Coronary artery (tissue), 2 donors: ENCODE measurements at regions not wholly inside any gene's neighbourhood (a gene's known extent, or its start where the extent isn't known, plus 50 kb on each side); places are given as distances from the start of the nearest gene placed in this dataset.
"Not testable (repeated sequence)": the region's sequence is repeated elsewhere in the genome, so short reads cannot be mapped to it uniquely, and the experiment has no call there.

Experiments
- DNase-seq: peaks from one replicate; pipeline ENCODE4 v3.0.0-alpha.2; 2017; ENCODE audit warnings: low spot score
- H3K27ac ChIP-seq, 2 donors: fragments of 200-600 bp; sonication (generic); one replicate each; pipeline ENCODE4 v1.5.1; 2016 to 2019
- H3K4me3 ChIP-seq: fragments of 200-600 bp; sonication (generic); 2 replicates; pipeline ENCODE4 v1.5.1; 2016; ENCODE audit warnings: mild to moderate bottlenecking, moderate library complexity
- TF ChIP-seq, protein P1 (sequence below): fragments of 200-600 bp; sonication (generic); IDR thresholded peaks from one replicate; pipeline ENCODE4 v1.5.1; 2019; ENCODE audit warnings: antibody characterized with exemption

DNA sequence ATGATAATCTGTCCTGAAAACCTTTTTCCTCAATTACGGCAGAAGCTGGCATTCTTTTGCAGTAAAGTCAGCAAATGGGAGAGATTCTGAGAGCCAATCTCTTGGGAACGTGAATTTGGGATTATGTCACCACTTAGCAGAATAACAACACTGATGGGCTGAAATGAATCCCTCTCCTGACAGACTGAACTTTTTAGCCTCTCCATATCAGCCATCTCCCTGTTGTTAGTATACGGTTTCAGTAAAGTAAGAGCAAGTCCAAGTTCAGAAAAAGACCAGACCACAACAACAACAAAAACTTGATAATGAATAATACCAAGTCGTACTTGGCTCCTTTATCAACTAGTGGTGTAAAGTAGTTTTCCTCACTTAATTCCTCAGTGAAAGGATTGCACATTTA lies 1048.8 kb downstream of the GATA3 start:
- no peak overlapping the region for H3K4me3 ChIP-seq
- no peak overlapping the region for H3K27ac ChIP-seq
- DNase-seq: no peak
- TF ChIP-seq, protein P1, sequence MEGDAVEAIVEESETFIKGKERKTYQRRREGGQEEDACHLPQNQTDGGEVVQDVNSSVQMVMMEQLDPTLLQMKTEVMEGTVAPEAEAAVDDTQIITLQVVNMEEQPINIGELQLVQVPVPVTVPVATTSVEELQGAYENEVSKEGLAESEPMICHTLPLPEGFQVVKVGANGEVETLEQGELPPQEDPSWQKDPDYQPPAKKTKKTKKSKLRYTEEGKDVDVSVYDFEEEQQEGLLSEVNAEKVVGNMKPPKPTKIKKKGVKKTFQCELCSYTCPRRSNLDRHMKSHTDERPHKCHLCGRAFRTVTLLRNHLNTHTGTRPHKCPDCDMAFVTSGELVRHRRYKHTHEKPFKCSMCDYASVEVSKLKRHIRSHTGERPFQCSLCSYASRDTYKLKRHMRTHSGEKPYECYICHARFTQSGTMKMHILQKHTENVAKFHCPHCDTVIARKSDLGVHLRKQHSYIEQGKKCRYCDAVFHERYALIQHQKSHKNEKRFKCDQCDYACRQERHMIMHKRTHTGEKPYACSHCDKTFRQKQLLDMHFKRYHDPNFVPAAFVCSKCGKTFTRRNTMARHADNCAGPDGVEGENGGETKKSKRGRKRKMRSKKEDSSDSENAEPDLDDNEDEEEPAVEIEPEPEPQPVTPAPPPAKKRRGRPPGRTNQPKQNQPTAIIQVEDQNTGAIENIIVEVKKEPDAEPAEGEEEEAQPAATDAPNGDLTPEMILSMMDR: no peak

DNA sequence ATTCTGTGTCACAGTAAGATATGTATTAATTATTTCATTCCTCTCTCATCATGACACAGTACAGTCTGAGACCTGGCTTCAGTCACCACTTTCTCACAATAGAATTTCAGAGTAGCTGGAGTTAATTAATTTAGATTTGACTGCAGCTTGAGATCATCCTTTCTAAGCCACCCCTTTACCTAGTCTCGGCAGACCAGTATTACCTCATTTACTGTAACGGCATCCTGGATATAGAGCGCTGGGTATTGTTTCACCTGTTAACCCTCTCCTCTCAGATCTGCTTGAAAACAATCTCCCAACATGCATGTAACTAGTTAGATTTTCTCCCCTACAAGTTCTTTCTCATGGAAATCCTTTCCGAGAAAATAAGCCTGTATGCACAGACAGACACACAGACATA lies 1057.5 kb downstream of the GATA3 start:
- DNase-seq: no peak
- H3K4me3 ChIP-seq: no peak overlapping the region
- H3K27ac ChIP-seq: no peak overlapping the region
- TF ChIP-seq, protein P1: no peak

DNA sequence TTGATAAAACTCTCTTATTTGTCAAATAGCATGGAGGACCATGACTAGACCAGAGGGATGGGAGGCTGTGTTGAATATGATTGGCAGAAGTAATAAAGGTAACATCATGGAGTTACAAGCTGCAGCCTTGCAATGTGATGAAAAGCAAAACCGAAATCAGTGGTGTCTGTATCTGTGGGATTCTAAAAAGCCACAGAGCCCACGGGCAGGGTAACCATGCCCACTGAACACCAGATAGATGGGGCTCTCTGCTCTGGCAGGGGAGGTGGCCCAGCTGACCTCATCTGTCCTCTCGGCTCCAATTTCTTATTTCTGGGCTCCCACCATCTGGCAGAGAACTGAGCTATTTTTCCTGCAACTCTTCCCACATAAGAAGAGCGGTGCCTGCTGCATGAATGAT lies 1072.2 kb downstream of the GATA3 start:
- H3K4me3 ChIP-seq: no peak overlapping the region
- H3K27ac ChIP-seq: no peak overlapping the region
- TF ChIP-seq, protein P1: no peak
- DNase-seq: no peak

DNA sequence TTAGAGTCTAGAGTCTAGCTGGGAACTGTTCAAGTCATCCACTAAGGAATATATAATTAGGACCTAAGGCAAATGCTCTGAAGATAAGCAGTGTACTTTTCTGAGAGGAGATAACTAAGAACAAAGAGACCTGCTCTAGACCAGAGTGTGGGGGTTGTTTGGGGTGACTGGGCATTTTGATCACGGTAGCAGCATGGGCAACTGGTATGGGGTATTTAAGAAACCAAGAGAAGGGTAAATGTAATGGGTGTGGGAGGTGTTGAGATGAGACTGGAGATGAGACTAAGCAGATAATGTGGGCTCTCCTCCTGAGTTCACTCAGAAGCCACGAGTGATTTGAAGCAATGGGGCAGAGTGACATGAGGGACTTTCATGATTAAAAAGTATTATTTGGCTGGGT lies 1082.9 kb downstream of the GATA3 start:
- no peak for DNase-seq
- Histone ChIP-seq H3K4me3 (no peak overlapping the region), H3K27ac (no peak overlapping the region)
- TF ChIP-seq, protein P1: no peak

DNA sequence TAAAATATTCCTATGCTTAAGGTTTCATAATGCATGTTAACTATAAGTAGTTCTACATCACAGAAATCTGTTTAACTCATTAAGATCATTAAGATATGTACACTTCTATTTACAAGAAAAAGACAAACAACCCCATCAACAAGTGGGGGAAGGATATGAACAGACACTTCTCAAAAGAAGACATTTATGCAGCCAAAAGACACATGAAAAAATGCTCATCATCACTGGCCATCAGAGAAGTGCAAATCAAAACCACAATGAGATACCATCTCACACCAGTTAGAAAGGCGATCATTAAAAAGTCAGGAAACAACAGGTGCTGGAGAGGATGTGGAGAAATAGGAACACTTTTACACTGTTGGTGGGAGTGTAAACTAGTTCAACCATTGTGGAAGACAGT lies 1084.3 kb downstream of the GATA3 start:
- not testable (repeated sequence) for H3K27ac ChIP-seq, H3K4me3 ChIP-seq, DNase-seq

DNA sequence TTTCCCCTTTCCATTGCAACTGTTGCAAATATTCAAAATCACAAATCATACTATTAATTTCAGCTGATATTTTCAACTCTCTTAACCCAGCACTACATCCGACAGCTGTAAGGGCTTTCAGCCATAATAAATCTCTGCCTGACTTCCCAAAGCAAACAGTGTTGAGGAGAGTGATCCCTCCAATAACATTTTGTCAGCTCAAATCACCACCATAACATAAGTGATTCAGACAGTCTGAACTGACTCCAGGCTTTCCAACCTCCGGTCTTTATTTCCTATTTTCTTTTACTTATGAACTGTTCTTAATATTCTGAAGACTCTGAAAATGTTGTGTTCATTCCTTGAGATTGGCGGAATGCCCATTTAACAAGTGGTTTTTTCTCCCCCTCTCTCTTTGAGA lies 1085.9 kb downstream of the GATA3 start:
- H3K4me3 ChIP-seq: no peak overlapping the region
- no peak for DNase-seq
- TF ChIP-seq, protein P1: no peak
- H3K27ac ChIP-seq: no peak overlapping the region

DNA sequence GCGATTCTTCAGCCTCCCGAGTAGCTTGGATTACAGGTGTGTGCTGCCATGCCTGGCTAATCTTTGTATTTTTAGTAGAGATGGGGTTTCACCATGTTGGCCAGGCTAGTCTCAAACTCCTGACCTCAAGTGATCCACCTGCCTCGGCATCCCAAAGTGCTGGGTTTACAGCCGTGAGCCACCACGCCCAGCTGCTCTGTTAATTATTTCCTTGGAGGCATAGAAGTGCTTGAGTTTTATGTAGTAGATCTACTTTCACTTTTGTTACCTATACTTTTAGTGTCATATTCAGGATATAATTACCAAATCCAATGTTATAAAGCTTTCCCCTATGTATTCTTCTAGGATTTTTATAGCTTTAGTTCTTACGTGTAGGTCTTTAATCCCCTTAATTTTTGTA lies 1093.0 kb downstream of the GATA3 start:
- no peak overlapping the region for H3K4me3 ChIP-seq
- DNase-seq: no peak
- H3K27ac ChIP-seq: no peak overlapping the region
- TF ChIP-seq, protein P1: no peak

DNA sequence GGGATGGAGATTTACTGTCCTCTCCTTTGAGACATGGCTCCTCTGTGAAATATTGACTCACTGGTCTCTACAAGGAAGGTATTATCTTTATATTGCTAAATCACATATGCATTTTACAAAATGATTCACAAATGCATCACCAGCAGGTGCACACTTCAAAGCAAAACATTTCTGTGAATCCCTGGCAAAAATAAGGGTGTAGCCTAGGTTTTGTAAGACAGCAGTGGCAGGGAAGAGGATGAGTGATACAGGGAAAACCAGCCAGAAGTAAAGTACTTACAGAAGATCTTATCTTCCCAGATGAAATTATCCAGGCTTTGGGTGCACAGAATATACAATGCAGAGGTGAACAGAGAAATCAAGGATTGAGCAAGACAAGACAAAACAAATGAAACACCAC lies 1094.6 kb downstream of the GATA3 start:
- Histone ChIP-seq H3K27ac (no peak overlapping the region), H3K4me3 (no peak overlapping the region)
- TF ChIP-seq, protein P1: no peak
- no peak for DNase-seq

DNA sequence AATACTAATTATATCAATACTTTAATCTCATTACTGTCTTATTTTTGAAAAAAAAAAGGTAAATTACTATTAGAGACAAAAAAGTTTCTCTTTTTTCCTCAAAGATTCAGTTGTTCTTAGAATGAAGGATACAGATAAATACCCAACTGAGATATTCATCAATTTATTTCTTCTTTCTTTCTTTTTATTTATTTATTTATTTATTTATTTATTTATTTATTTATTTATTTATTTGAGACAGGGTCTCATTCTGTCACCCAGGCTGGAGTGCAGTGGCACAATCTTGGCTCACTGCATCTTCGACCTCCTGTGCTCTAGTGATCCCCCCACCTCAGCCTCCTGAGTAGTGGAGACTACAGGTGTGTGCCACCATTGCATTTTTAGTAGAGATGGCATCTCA lies 1098.6 kb downstream of the GATA3 start:
- DNase-seq, H3K27ac ChIP-seq, H3K4me3 ChIP-seq: not testable (repeated sequence)
